H1 (cell line): ENCODE measurements at regions not wholly inside any gene's neighbourhood (a gene's known extent, or its start where the extent isn't known, plus 50 kb on each side); places are given as distances from the start of the nearest gene placed in this dataset.

Experiments used
- CTCF ChIA-PET: fragments of 300-600 bp; sonication (Branson Sonifier 250); formaldehyde crosslinking; loops from one replicate; lab custom pipeline; 2021; ENCODE audit not compliant: partially characterized antibody; lab: Charles Lee
- POLR2A ChIA-PET: fragments of 300-600 bp; sonication (Branson Sonifier 250); formaldehyde crosslinking; loops from one replicate; lab custom pipeline; 2021; ENCODE audit warnings: inconsistent platforms; ENCODE audit not compliant: partially characterized antibody; lab: Charles Lee
- DNase-seq, 2 experiments: peaks; one replicate each; pipeline versions ENCODE4 v3.0.0 to v3.0.0-alpha.2; 2010 to 2022; ENCODE audit warnings: low spot score in 2 of 2, low read depth in 1 of 2, mixed read lengths in 1 of 2
- FAIRE-seq: peaks from 2 replicates; lab custom pipeline; 2011; peaks lifted over from hg19 to GRCh38; lab: Jason Lieb, UNC
- H2AFZ ChIP-seq: 2 replicates; pipeline ENCODE4 v1.8.1; 2012; ENCODE audit warnings: low read length, inconsistent platforms
- H2AK5ac ChIP-seq: 2 replicates; pipeline ENCODE4 v1.6.1; 2013; ENCODE audit warnings: low read depth, low read length
- H2BK120ac ChIP-seq: replicated peaks from 2 replicates; pipeline ENCODE3; 2013; ENCODE audit warnings: low read depth, low read length, inconsistent platforms
- H2BK12ac ChIP-seq: 2 replicates; pipeline ENCODE4 v1.6.1; 2013; ENCODE audit warnings: low read depth, low read length
- H2BK15ac ChIP-seq: 2 replicates; pipeline ENCODE4 v1.6.1; 2013; ENCODE audit warnings: low read length
- H2BK20ac ChIP-seq: 2 replicates; pipeline ENCODE4 v1.6.1; 2013; ENCODE audit warnings: low read length
- H2BK5ac ChIP-seq: 2 replicates; pipeline ENCODE4 v1.6.1; 2013; ENCODE audit warnings: low read depth, low read length
- H3K14ac ChIP-seq: 2 replicates; pipeline ENCODE4 v1.6.1; 2013; ENCODE audit warnings: inconsistent platforms; ENCODE audit not compliant: insufficient read length
- H3K18ac ChIP-seq: 2 replicates; pipeline ENCODE4 v1.6.1; 2013; ENCODE audit warnings: low read length; ENCODE audit errors: extremely low read depth
- H3K23ac ChIP-seq: 2 replicates; pipeline ENCODE4 v1.6.1; 2013; ENCODE audit warnings: inconsistent platforms; ENCODE audit not compliant: insufficient read length
- H3K23me2 ChIP-seq: 2 replicates; pipeline ENCODE4 v1.6.1; 2013; ENCODE audit warnings: low read depth, low read length
- H3K27ac ChIP-seq: 2 replicates; pipeline ENCODE4 v1.6.1; 2011; ENCODE audit warnings: low read depth, low read length, inconsistent platforms
- H3K27me3 ChIP-seq, 4 experiments: replicated peaks in 1 of 4; 1 replicate in 1 of 4; 2 replicates in 3 of 4; pipeline versions ENCODE4 v1.6.1 to v1.8.1; 2011 to 2013; ENCODE audit warnings: low read length in 3 of 4, mild to moderate bottlenecking in 3 of 4, inconsistent platforms in 2 of 4, mixed read lengths in 2 of 4, moderate library complexity in 1 of 4; ENCODE audit not compliant: control insufficient read depth in 3 of 4, insufficient read depth in 3 of 4; ENCODE audit errors: extremely low read depth in 1 of 4
- H3K36me3 ChIP-seq, 4 experiments: 2 replicates each; pipeline versions ENCODE4 v1.6.1 to v1.8.1; 2011 to 2013; ENCODE audit warnings: mild to moderate bottlenecking in 4 of 4, low read length in 3 of 4, moderate library complexity in 2 of 4, control low read depth in 1 of 4, inconsistent platforms in 1 of 4; ENCODE audit not compliant: insufficient read depth in 4 of 4, control insufficient read depth in 2 of 4
- H3K4ac ChIP-seq: replicated peaks from 2 replicates; pipeline ENCODE3; 2013; ENCODE audit warnings: low read length, low read depth, mixed read lengths, inconsistent platforms; ENCODE audit not compliant: insufficient read length
- H3K4me1 ChIP-seq, 4 experiments: replicated peaks in 1 of 4; 1 replicate in 1 of 4; 2 replicates in 3 of 4; pipeline versions ENCODE4 v1.6.1 to v1.8.1; 2011 to 2013; ENCODE audit warnings: low read length in 3 of 4, inconsistent platforms in 2 of 4, mixed read lengths in 1 of 4; ENCODE audit not compliant: insufficient read depth in 4 of 4, control insufficient read depth in 3 of 4
- H3K4me2 ChIP-seq, 2 experiments: 2 replicates each; pipeline versions ENCODE4 v1.6.1 to v1.8.1; 2011 to 2013; ENCODE audit warnings: low read depth in 2 of 2, low read length in 2 of 2, control low read depth in 1 of 2, inconsistent platforms in 1 of 2, mild to moderate bottlenecking in 1 of 2; ENCODE audit not compliant: insufficient read depth in 1 of 2
- H3K4me3 ChIP-seq, 4 experiments: fragments of 200-600, 300-600 bp in 1 of 4; sonication (generic), shearing (Covaris generic), sonication (Bioruptor Twin) in 1 of 4; 2 replicates each; pipeline versions ENCODE4 v1.5.1 to v1.8.1; 2011 to 2016; ENCODE audit warnings: low read length in 4 of 4, low read depth in 3 of 4, control low read depth in 2 of 4, inconsistent platforms in 2 of 4, mild to moderate bottlenecking in 2 of 4, mixed read lengths in 1 of 4, moderate library complexity in 1 of 4; ENCODE audit not compliant: insufficient read depth in 2 of 4; ENCODE audit errors: extremely low read depth in 1 of 4
- H3K56ac ChIP-seq: replicated peaks from 2 replicates; pipeline ENCODE3; 2013; ENCODE audit warnings: low read depth, mild to moderate bottlenecking, mixed read lengths, low read length, inconsistent platforms; ENCODE audit not compliant: insufficient read length
- H3K79me1 ChIP-seq: 2 replicates; pipeline ENCODE4 v1.6.1; 2013; ENCODE audit warnings: low read depth, low read length, control low read depth
- H3K79me2 ChIP-seq, 2 experiments: 2 replicates each; pipeline versions ENCODE4 v1.6.1 to v1.8.1; 2012 to 2013; ENCODE audit warnings: low read length in 2 of 2, mild to moderate bottlenecking in 2 of 2, inconsistent platforms in 1 of 2; ENCODE audit not compliant: insufficient read depth in 2 of 2, control insufficient read depth in 1 of 2
- H3K9ac ChIP-seq, 4 experiments: replicated peaks in 1 of 4; 1 replicate in 1 of 4; 2 replicates in 3 of 4; pipeline versions ENCODE4 v1.6.1 to v1.8.1; 2011 to 2013; ENCODE audit warnings: low read depth in 3 of 4, low read length in 3 of 4, control low read depth in 2 of 4, mild to moderate bottlenecking in 2 of 4, moderate library complexity in 2 of 4, inconsistent platforms in 1 of 4; ENCODE audit errors: extremely low read depth in 1 of 4
- H3K9me3 ChIP-seq, 2 experiments: 2 replicates each; pipeline versions ENCODE4 v1.6.1 to v1.8.1; 2012 to 2013; ENCODE audit warnings: mild to moderate bottlenecking in 2 of 2, moderate library complexity in 2 of 2, control low read depth in 1 of 2, inconsistent platforms in 1 of 2, low read depth in 1 of 2, low read length in 1 of 2, mixed read lengths in 1 of 2; ENCODE audit not compliant: insufficient read depth in 2 of 2
- H4K20me1 ChIP-seq, 2 experiments: replicated peaks in 1 of 2; 2 replicates each; pipeline versions ENCODE3 to v1.8.1; 2011 to 2013; ENCODE audit warnings: inconsistent platforms in 2 of 2, low read length in 2 of 2, mild to moderate bottlenecking in 1 of 2; ENCODE audit not compliant: insufficient read depth in 2 of 2, control insufficient read depth in 1 of 2
- H4K5ac ChIP-seq: 2 replicates; pipeline ENCODE4 v1.6.1; 2013; ENCODE audit warnings: low read length, low read depth, mixed read lengths, inconsistent platforms; ENCODE audit not compliant: insufficient read length
- H4K8ac ChIP-seq: 2 replicates; pipeline ENCODE4 v1.8.0; 2013; ENCODE audit warnings: mild to moderate bottlenecking, moderate library complexity, low read length, inconsistent platforms; ENCODE audit not compliant: insufficient read depth; ENCODE audit errors: extremely low read depth
- H4K91ac ChIP-seq: replicated peaks from 2 replicates; pipeline ENCODE3; 2013; ENCODE audit warnings: low read length, mixed read lengths, inconsistent platforms; ENCODE audit not compliant: insufficient read length
- BACH1 ChIP-seq: IDR thresholded peaks from 2 replicates; pipeline ENCODE4 v1.6.1; 2012; ENCODE audit warnings: low read length, improper control_type of control experiment
- GABPA ChIP-seq: IDR thresholded peaks from 2 replicates; pipeline ENCODE4 v1.6.1; 2011; ENCODE audit warnings: mild to moderate bottlenecking, low read length, moderate library complexity, borderline replicate concordance; ENCODE audit not compliant: insufficient read depth
- KDM1A ChIP-seq: fragments of 200-600, 300-600 bp; sonication (generic); IDR thresholded peaks from 2 replicates; pipeline ENCODE4 v1.7.1; 2016; ENCODE audit warnings: mild to moderate bottlenecking, low read length, borderline replicate concordance
- KDM5A ChIP-seq: fragments of 200-600 bp; IDR thresholded peaks from 2 replicates; pipeline ENCODE4 v1.7.1; 2012; ENCODE audit warnings: mild to moderate bottlenecking, low read length, inconsistent platforms, mixed read lengths
- PHF8 ChIP-seq: fragments of 200-600 bp; sonication (generic); conservative IDR thresholded peaks from 2 replicates; pipeline ENCODE4 v1.7.1; 2012; ENCODE audit warnings: low read depth, mild to moderate bottlenecking, inconsistent platforms, low read length, moderate library complexity
- POU5F1 ChIP-seq: IDR thresholded peaks from 2 replicates; pipeline ENCODE4 v1.6.1; 2011; ENCODE audit warnings: low read depth, mild to moderate bottlenecking, low read length, moderate library complexity
- RAD21 ChIP-seq, 2 experiments: IDR thresholded peaks in 1 of 2; conservative IDR thresholded peaks in 1 of 2; 2 replicates each; pipeline ENCODE4 v1.6.1; 2011; ENCODE audit warnings: low read depth in 2 of 2, low read length in 2 of 2, improper control_type of control experiment in 1 of 2, inconsistent platforms in 1 of 2, mild to moderate bottlenecking in 1 of 2, moderate library complexity in 1 of 2
- RFX5 ChIP-seq: IDR thresholded peaks from 2 replicates; pipeline ENCODE4 v1.6.1; 2011; ENCODE audit warnings: low read depth, low read length, improper control_type of control experiment, borderline replicate concordance
- RNF2 ChIP-seq: fragments of 200-900, 300-1000 bp; sonication (generic); IDR thresholded peaks from 2 replicates; pipeline ENCODE4 v1.7.1; 2016; ENCODE audit warnings: borderline replicate concordance, low read depth, mild to moderate bottlenecking, antibody characterized with exemption, low read length; ENCODE audit not compliant: poor library complexity, severe bottlenecking; ENCODE audit errors: missing control alignments
- SIX5 ChIP-seq: IDR thresholded peaks from 2 replicates; pipeline ENCODE4 v1.6.1; 2011; ENCODE audit warnings: mild to moderate bottlenecking, low read depth, low read length
- TBP ChIP-seq: IDR thresholded peaks from 2 replicates; pipeline ENCODE4 v1.6.1; 2011; ENCODE audit warnings: low read depth, low read length, improper control_type of control experiment
- TEAD4 ChIP-seq: IDR thresholded peaks from 2 replicates; pipeline ENCODE4 v1.6.1; 2012; ENCODE audit warnings: low read depth, low read length, inconsistent platforms, mixed read lengths
- WGBS, 2 experiments: shearing (Covaris generic) in 1 of 2; methylation state at CpG; one replicate each; pipeline versions ENCODE4 v1.1.6 to v1.1.7; 2013 to 2015; ENCODE audit warnings: low lambda C conversion rate in 2 of 2, mixed read lengths in 2 of 2, inconsistent platforms in 1 of 2, low coverage in 1 of 2, missing lambda C conversion rate in 1 of 2; ENCODE audit not compliant: insufficient replicate concordance in 2 of 2, insufficient coverage in 1 of 2, insufficient read length in 1 of 2; ENCODE audit errors: extremely low coverage in 1 of 2, missing lambda C conversion rate in 1 of 2; 5-methylcytosine and 5-hydroxymethylcytosine counted together

- CTCF ChIA-PET, result interaction anchor here (0.7 kb wide), 2 partner anchors 16 to 1600 kb away, joined by 3 to 4 read pairs; no protein-coding TSS in a partner anchor
These were observed 342.1 kb downstream of the NR2F2 start for GRCh38 chr15:96672629-96673028.

More at GRCh38 chr15:96672629-96673028, 342.1 kb downstream of the NR2F2 start:
- Histone ChIP-seq H3K4ac (no peak overlapping the region), H4K5ac (no peak overlapping the region), H2AFZ (no peak overlapping the region), H3K4me1 (no peaks in the 10 kb centered on the region), H2BK5ac (no peak overlapping the region), H3K27ac (no peak overlapping the region), H3K4me2 (no peak overlapping the region), H3K79me2 (no peaks in the 10 kb centered on the region), H4K20me1 (no peaks in the 10 kb centered on the region), H2BK12ac (no peak overlapping the region), H2AK5ac (no peak overlapping the region), H3K4me3 (no peak overlapping the region), H2BK15ac (no peak overlapping the region), H3K18ac (no peak overlapping the region), H3K14ac (no peak overlapping the region), H4K91ac (no peak overlapping the region), H3K23ac (no peak overlapping the region), H3K9ac (no peak overlapping the region), H3K23me2 (no peaks in the 10 kb centered on the region), H3K56ac (no peak overlapping the region), H2BK20ac (no peak overlapping the region), H4K8ac (no peak overlapping the region), H3K27me3 (no peaks in the 10 kb centered on the region), H3K36me3 (no peaks in the 10 kb centered on the region), H3K79me1 (no peaks in the 10 kb centered on the region), H2BK120ac (no peak overlapping the region), H3K9me3 (0 out of 4 replicates have a peak, but pooled peaks cover 0 to 4% of the 10 kb centered on the region in 2 experiments)
- WGBS, 2 experiments, result 90% methylated on average over 4 of the region's 4 CpGs; no CpG with 5 or more reads in 1 of the 2 experiments
- DNase-seq, result no peak
- no peak for TF ChIP-seq TEAD4
- no peak for TF ChIP-seq PHF8
- TF ChIP-seq POU5F1, result no peak
- no peak for TF ChIP-seq RFX5
- no peak for TF ChIP-seq BACH1
- TF ChIP-seq GABPA, result no peak
- no peak for TF ChIP-seq RNF2
- no peak for TF ChIP-seq SIX5
- TF ChIP-seq TBP, result no peak
- no peak for TF ChIP-seq KDM5A
- TF ChIP-seq RAD21 (IDR thresholded peaks at IDR 0.05 in 1 of 2, conservative IDR thresholded peaks at IDR 0.05 in 1 of 2; ENCODE audit: low read depth in 2 of 2, low read length in 2 of 2), result no peak
- TF ChIP-seq KDM1A, result no peak
- POLR2A ChIA-PET, result no interaction called here
- FAIRE-seq, result no peak
